Hippocampal formation (tissue), 2 donors: ENCODE measurements at regions not wholly inside any gene's neighbourhood (a gene's known extent, or its start where the extent isn't known, plus 50 kb on each side); places are given as distances from the start of the nearest gene placed in this dataset.
"Not testable (repeated sequence)": the region's sequence is repeated elsewhere in the genome, so short reads cannot be mapped to it uniquely, and the experiment has no call there.

ENCODE experiments used
- DNase-seq, 2 donors: peaks; one replicate each; lab custom pipeline; 2025; lab: John Stamatoyannopoulos, UW

GRCh38 chr3:106120356-106120755, 251.5 kb upstream of the CBLB start:
- no peak for DNase-seq

GRCh38 chr3:106121491-106122289, 252.9 kb upstream of the CBLB start:
- no peak for DNase-seq

- DNase-seq, result no peak
Measured at GRCh38 chr3:106124818-106125217, 256.0 kb upstream of the CBLB start.

- no peak for DNase-seq
Measured at GRCh38 chr3:106125321-106125720, 256.5 kb upstream of the CBLB start.

GRCh38 chr3:106126067-106126845, 257.4 kb upstream of the CBLB start:
- no peak for DNase-seq

- no peak for DNase-seq
Measured at GRCh38 chr3:106126846-106127235, 258.0 kb upstream of the CBLB start.

GRCh38 chr3:106129939-106130338, 261.1 kb upstream of the CBLB start:
- no peak for DNase-seq

- DNase-seq, result no peak
Measured at GRCh38 chr3:106130384-106131198, 261.8 kb upstream of the CBLB start.

- no peak for DNase-seq
Measured at GRCh38 chr3:106135451-106136160, 266.8 kb upstream of the CBLB start.

GRCh38 chr3:106139826-106140225, 271.0 kb upstream of the CBLB start:
- DNase-seq, result no peak

- no peak for DNase-seq
Measured at GRCh38 chr3:106140431-106140830, 271.6 kb upstream of the CBLB start.

GRCh38 chr3:106144030-106144429, 275.2 kb upstream of the CBLB start:
- DNase-seq, result no peak

- DNase-seq, result not testable (repeated sequence)
Measured at GRCh38 chr3:106148440-106149082, 279.7 kb upstream of the CBLB start.

- no peak for DNase-seq
Measured at GRCh38 chr3:106157411-106157810, 288.6 kb upstream of the CBLB start.

- DNase-seq, result no peak
Measured at GRCh38 chr3:106160396-106160795, 291.6 kb upstream of the CBLB start.

GRCh38 chr3:106161246-106161645, 292.4 kb upstream of the CBLB start:
- no peak for DNase-seq

- no peak for DNase-seq
Measured at GRCh38 chr3:106167728-106168127, 298.9 kb upstream of the CBLB start.

- no peak for DNase-seq
Measured at GRCh38 chr3:106168962-106169750, 300.3 kb upstream of the CBLB start.

- DNase-seq, result no peak
Measured at GRCh38 chr3:106170636-106171035, 301.8 kb upstream of the CBLB start.

GRCh38 chr3:106172101-106172500, 303.3 kb upstream of the CBLB start:
- DNase-seq, result no peak
